B cell (primary cell): ENCODE measurements at regions not wholly inside any gene's neighbourhood (a gene's known extent, or its start where the extent isn't known, plus 50 kb on each side); places are given as distances from the start of the nearest gene placed in this dataset.

Source experiments
- EZH2 ChIP-seq: IDR thresholded peaks from 2 replicates; pipeline ENCODE4 v1.6.1; 2012; ENCODE audit warnings: borderline replicate concordance, low read depth, mild to moderate bottlenecking, moderate library complexity, low read length; ENCODE audit not compliant: insufficient read depth, poor library complexity, severe bottlenecking
- TF ChIP-seq, protein P1 (sequence below): fragments of 200-600 bp; IDR thresholded peaks from one replicate; pipeline ENCODE4 v1.8.0; 2022; ENCODE audit warnings: antibody characterized with exemption, mild to moderate bottlenecking

DNA sequence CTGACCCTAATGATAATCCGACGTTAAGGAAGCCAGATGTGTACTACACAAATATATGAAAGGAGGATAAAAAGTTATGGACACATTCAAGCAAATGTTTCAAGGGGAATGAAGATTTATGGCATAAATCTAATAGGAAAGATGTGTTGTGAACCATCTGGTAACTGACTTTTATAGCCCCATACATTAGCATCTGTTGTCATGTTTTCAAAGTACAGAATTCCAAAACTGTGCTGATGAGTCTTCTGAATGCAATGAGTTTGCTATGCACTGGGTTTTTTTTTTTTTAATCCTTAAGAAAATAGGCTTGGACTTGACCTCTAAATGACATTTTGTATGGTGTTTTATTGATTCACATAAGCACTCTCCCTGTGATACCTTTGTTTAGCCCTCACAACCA lies 158.5 kb upstream of the ESRRG start:
- TF ChIP-seq, protein P1, sequence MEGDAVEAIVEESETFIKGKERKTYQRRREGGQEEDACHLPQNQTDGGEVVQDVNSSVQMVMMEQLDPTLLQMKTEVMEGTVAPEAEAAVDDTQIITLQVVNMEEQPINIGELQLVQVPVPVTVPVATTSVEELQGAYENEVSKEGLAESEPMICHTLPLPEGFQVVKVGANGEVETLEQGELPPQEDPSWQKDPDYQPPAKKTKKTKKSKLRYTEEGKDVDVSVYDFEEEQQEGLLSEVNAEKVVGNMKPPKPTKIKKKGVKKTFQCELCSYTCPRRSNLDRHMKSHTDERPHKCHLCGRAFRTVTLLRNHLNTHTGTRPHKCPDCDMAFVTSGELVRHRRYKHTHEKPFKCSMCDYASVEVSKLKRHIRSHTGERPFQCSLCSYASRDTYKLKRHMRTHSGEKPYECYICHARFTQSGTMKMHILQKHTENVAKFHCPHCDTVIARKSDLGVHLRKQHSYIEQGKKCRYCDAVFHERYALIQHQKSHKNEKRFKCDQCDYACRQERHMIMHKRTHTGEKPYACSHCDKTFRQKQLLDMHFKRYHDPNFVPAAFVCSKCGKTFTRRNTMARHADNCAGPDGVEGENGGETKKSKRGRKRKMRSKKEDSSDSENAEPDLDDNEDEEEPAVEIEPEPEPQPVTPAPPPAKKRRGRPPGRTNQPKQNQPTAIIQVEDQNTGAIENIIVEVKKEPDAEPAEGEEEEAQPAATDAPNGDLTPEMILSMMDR: no peak
- TF ChIP-seq EZH2: no peak
